HEK293T (cell line): ENCODE measurements at regions not wholly inside any gene's neighbourhood (a gene's known extent, or its start where the extent isn't known, plus 50 kb on each side); places are given as distances from the start of the nearest gene placed in this dataset.

Experiments used
- CTCF ChIA-PET: fragments of 350-600 bp; formaldehyde crosslinking; extraction: SDS; loops from one replicate; lab custom pipeline; 2021; ENCODE audit warnings: antibody characterized with exemption, inconsistent platforms; lab: Yijun Ruan, JAX
- POLR2A ChIA-PET: fragments of 350-600 bp; formaldehyde crosslinking; extraction: SDS; loops from one replicate; lab custom pipeline; 2020; ENCODE audit warnings: antibody characterized with exemption, inconsistent platforms; lab: Yijun Ruan, JAX
- DNase-seq: peaks from one replicate; pipeline ENCODE4 v3.0.0; 2012; ENCODE audit warnings: mixed read lengths; ENCODE audit errors: extremely low spot score
- ARNT ChIP-seq: fragments of 450-650 bp; IDR thresholded peaks from 2 replicates; pipeline ENCODE4 v1.6.1; 2017; ENCODE audit warnings: mild to moderate bottlenecking
- BHLHE40 ChIP-seq: fragments of 450-650 bp; IDR thresholded peaks from 2 replicates; pipeline ENCODE4 v1.6.1; 2016; ENCODE audit warnings: mild to moderate bottlenecking, moderate library complexity, borderline replicate concordance
- CTBP1 ChIP-seq: fragments of 450-650 bp; IDR thresholded peaks from 2 replicates; pipeline ENCODE4 v1.6.1; 2016; ENCODE audit warnings: borderline replicate concordance
- ELF4 ChIP-seq: fragments of 450-650 bp; IDR thresholded peaks from 2 replicates; pipeline ENCODE4 v1.6.1; 2017; ENCODE audit warnings: antibody characterized with exemption
- FOXA1 ChIP-seq: fragments of 450-650 bp; IDR thresholded peaks from 2 replicates; pipeline ENCODE4 v1.6.1; 2016; ENCODE audit warnings: mild to moderate bottlenecking
- FOXK2 ChIP-seq: fragments of 450-650 bp; IDR thresholded peaks from 2 replicates; pipeline ENCODE4 v1.6.1; 2016; ENCODE audit warnings: mild to moderate bottlenecking
- FOXM1 ChIP-seq: fragments of 450-650 bp; IDR thresholded peaks from 2 replicates; pipeline ENCODE4 v1.6.1; 2017; ENCODE audit warnings: mild to moderate bottlenecking, borderline replicate concordance
- HDGF ChIP-seq: fragments of 450-650 bp; IDR thresholded peaks from 2 replicates; pipeline ENCODE4 v1.6.1; 2017; ENCODE audit warnings: antibody characterized with exemption, borderline replicate concordance
- L3MBTL2 ChIP-seq: fragments of 450-650 bp; conservative IDR thresholded peaks from 2 replicates; pipeline ENCODE4 v1.6.1; 2016; ENCODE audit warnings: mild to moderate bottlenecking
- LEF1 ChIP-seq: fragments of 450-650 bp; IDR thresholded peaks from 2 replicates; pipeline ENCODE4 v1.6.1; 2017; ENCODE audit warnings: mild to moderate bottlenecking, borderline replicate concordance
- NFRKB ChIP-seq: fragments of 450-650 bp; IDR thresholded peaks from 2 replicates; pipeline ENCODE4 v1.6.1; 2016; ENCODE audit warnings: mild to moderate bottlenecking, moderate library complexity
- PKNOX1 ChIP-seq: fragments of 450-650 bp; IDR thresholded peaks from 2 replicates; pipeline ENCODE4 v1.6.1; 2016
- SP1 ChIP-seq: fragments of 450-650 bp; IDR thresholded peaks from 2 replicates; pipeline ENCODE4 v1.6.1; 2017
- SUZ12 ChIP-seq: fragments of 450-650 bp; IDR thresholded peaks from 2 replicates; pipeline ENCODE4 v1.6.1; 2016; ENCODE audit warnings: mild to moderate bottlenecking
- TARDBP ChIP-seq: fragments of 450-650 bp; IDR thresholded peaks from 2 replicates; pipeline ENCODE4 v1.6.1; 2016
- ZNF384 ChIP-seq: fragments of 450-650 bp; IDR thresholded peaks from 2 replicates; pipeline ENCODE4 v1.6.1; 2016

DNA sequence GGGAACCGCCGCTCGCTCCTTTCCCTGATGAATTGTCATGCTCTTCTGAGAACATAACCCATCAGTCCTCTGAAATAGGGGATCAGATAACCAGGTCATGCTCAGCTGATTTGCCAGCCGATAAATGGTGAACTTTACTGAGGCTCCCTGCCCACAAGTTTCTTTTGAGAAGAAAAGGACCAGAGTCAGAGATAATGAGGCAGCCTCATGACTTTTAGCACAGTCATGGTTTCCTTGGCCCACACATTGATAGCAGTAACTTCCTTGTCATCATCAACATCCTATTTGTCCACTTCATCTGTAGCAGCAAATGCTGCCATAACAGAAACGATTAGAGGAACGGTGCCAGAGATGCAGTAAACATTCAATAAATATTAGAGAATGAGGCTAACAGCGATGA lies 509.0 kb downstream of the GATA3 start:
- no peak for DNase-seq
- CTCF ChIA-PET: no interaction called here
- POLR2A ChIA-PET: no interaction called here

DNA sequence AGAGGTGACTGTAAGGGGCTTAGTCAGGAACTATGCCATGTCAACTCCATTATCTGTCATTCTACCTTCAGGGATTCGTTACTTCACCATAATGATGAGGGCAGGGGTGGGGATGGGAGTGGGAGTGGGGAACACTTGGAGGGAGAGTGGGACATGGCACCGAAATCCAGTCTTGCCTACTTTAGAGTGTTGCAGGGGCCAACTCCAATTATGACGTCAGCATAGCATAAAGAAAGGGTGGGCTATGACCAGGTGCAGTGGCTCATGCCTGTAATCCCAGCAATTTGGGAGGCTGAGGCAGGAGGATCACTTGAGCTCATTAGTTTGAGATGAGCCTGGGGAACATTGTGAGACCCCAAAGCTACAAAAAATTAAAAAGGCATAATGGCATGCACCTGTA lies 512.2 kb downstream of the GATA3 start:
- ChIA-PET CTCF (no interaction called here), POLR2A (no interaction called here)
- TF ChIP-seq L3MBTL2 (no peak), HDGF (no peak), NFRKB (no peak), FOXA1 (no peak), TARDBP (no peak), SP1 (no peak), CTBP1 (no peak), BHLHE40 (no peak), PKNOX1 (no peak), LEF1 (no peak), ARNT (no peak), SUZ12 (no peak), FOXK2 (no peak), ZNF384 (no peak), FOXM1 (no peak), ELF4 (no peak)
- no peak for DNase-seq

More for the DNA sequence above, 509.0 kb downstream of the GATA3 start:
- TF ChIP-seq ZNF384: no peak
- TF ChIP-seq HDGF: no peak
- TF ChIP-seq CTBP1: no peak
- TF ChIP-seq PKNOX1: no peak
- TF ChIP-seq SUZ12: no peak
- no peak for TF ChIP-seq NFRKB
- no peak for TF ChIP-seq ARNT
- no peak for TF ChIP-seq L3MBTL2
- no peak for TF ChIP-seq TARDBP
- no peak for TF ChIP-seq SP1
- no peak for TF ChIP-seq FOXM1
- TF ChIP-seq ELF4: no peak
- TF ChIP-seq FOXK2: no peak
- no peak for TF ChIP-seq BHLHE40
- no peak for TF ChIP-seq FOXA1

DNA sequence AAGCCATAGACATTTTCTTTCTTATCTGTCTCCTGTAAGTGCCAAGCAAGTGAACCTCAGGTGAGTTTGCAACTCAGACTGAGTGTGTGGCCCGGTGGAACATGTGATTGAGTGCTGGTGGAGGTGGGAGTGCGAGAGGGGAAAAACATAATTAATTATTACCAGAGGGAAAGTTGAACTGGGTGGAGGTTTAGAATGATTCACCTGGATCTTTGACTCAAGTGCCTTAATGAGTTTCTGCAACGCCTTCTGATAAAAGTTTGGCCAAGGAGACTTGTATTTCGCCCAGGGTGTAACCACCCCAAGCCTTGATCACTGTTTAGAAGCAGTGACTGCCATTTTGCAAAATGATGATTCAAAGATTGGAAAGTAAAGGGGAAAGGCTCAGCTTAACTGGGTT lies 513.9 kb downstream of the GATA3 start:
- TF ChIP-seq SUZ12 (no peak), LEF1 (no peak), FOXK2 (no peak), ARNT (no peak), HDGF (no peak), TARDBP (no peak), ZNF384 (no peak)
- DNase-seq: no peak
- ChIA-PET POLR2A (no interaction called here), CTCF (no interaction called here)

DNA sequence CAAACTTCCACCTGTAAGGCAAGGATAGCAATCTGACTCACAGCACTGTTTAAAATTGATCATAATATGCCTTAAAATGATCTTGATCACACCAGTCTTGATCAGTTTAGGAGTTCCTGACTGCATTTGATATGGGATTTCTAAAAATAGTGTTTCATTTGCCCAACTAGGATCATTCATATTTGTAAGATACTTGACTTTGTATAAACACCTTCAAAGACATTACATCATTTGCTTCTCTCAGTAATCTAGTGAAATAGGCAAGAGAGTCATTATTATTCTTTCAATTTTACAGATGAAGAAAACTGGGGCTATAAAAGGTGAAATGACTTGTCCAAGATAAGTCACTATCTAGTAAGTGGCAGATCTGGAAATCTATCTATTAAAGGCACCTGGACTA lies 521.1 kb downstream of the GATA3 start:
- CTCF ChIA-PET: no interaction called here
- no peak for DNase-seq

DNA sequence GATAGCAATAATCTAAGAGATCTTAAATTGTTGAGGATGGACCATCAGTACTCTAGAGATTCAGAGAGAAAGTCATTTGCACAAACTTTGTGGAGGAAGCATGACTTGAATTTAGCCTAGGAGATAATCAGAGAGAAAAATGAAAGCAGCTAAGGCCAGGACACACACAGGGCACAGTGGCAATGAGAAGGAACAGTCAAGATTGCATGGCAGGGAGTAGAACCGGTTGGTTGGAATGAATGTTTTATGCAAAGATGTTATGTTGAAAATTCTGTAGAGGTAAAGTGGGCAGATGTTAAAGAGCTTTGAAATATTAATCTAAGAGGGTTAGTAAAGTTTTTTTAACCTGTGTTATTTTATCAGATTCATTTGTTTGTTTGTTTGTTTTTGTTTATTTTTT lies 521.8 kb downstream of the GATA3 start:
- CTCF ChIA-PET: no interaction called here
- no peak for TF ChIP-seq NFRKB
- no peak for TF ChIP-seq ELF4
- no peak for TF ChIP-seq ZNF384
- no peak for TF ChIP-seq L3MBTL2
- no peak for TF ChIP-seq SUZ12
- no peak for TF ChIP-seq SP1
- no peak for TF ChIP-seq FOXA1
- no peak for TF ChIP-seq LEF1
- TF ChIP-seq PKNOX1: no peak
- no peak for TF ChIP-seq CTBP1

More for the DNA sequence above, 521.1 kb downstream of the GATA3 start:
- TF ChIP-seq SUZ12: no peak
- TF ChIP-seq L3MBTL2: no peak
- TF ChIP-seq FOXK2: no peak
- TF ChIP-seq PKNOX1: no peak
- no peak for TF ChIP-seq ARNT
- TF ChIP-seq SP1: no peak
- TF ChIP-seq ELF4: no peak
- TF ChIP-seq CTBP1: no peak
- POLR2A ChIA-PET: no interaction called here

GRCh38 chr10:8576911-8577310 lies 522.4 kb downstream of the GATA3 start:
- POLR2A ChIA-PET: no interaction called here
- CTCF ChIA-PET: interaction anchor here (1.3 kb wide), 1 partner anchor 21 kb away, joined by 5 read pairs; no protein-coding TSS in a partner anchor
- TF ChIP-seq FOXM1 (no peak), LEF1 (no peak), HDGF (no peak), ARNT (no peak), NFRKB (no peak), CTBP1 (no peak), BHLHE40 (no peak)
- DNase-seq: no peak

More for the DNA sequence above, 521.8 kb downstream of the GATA3 start:
- DNase-seq: no peak
- POLR2A ChIA-PET: no interaction called here
